ENCODE measurements at regions not wholly inside any gene's neighbourhood (a gene's known extent, or its start where the extent isn't known, plus 50 kb on each side); places are given as distances from the start of the nearest gene placed in this dataset.

- DNase-seq (ENCODE audit: low read depth in 4 of 4, low spot score in 1 of 4): no peak
Observed at GRCh38 chr13:62067821-62068220, 652.2 kb upstream of the PCDH20 start.

DNA sequence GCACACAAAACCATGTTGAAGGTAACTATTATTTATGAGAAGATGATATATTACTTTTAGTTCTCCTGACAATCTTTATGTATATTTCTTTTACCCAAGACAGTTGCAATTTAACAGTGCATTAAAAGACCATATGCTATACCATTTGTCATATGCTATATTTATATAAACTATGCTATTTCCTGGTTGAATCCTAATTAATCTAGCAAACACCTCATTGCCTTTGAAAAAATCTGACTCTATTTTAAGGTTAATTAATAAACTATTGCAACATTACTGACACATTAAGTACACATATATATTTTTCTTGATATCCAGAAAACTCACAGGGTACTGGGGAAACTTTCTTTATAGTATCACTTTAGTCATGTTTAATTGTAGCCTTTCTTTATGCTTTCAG lies 649.4 kb upstream of the PCDH20 start:
- DNase-seq (ENCODE audit: low read depth in 4 of 4, low spot score in 1 of 4): no peak

- no peak for DNase-seq (ENCODE audit: low read depth in 4 of 4, low spot score in 1 of 4)
Observed at GRCh38 chr13:62061751-62062150, 646.1 kb upstream of the PCDH20 start.

- DNase-seq (ENCODE audit: low read depth in 4 of 4, low spot score in 1 of 4): no peak
Observed at GRCh38 chr13:62060570-62060969, 644.9 kb upstream of the PCDH20 start.

DNA sequence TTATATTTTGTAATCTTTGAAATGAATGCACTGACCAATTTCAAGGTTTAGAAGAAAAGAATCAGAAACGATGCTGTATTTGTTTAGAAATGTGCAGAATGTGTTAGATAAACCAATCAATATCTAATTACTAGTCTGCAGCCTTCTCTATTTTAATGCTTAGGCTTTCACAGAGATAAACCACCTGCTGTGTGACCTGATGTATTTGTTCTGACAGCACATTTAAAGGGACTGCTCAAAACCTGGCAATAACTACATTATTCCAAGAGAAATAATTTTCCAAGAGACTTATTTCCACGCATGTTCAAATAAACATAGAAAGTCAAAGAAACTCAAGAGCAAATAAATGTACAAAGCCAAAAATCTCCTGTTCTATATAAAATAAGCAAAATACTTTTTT lies 641.6 kb upstream of the PCDH20 start:
- DNase-seq (ENCODE audit: low read depth in 4 of 4, low spot score in 1 of 4): no peak

GRCh38 chr13:62049992-62050391 lies 634.3 kb upstream of the PCDH20 start:
- no peak for DNase-seq (ENCODE audit: low read depth in 4 of 4, low spot score in 1 of 4)

DNA sequence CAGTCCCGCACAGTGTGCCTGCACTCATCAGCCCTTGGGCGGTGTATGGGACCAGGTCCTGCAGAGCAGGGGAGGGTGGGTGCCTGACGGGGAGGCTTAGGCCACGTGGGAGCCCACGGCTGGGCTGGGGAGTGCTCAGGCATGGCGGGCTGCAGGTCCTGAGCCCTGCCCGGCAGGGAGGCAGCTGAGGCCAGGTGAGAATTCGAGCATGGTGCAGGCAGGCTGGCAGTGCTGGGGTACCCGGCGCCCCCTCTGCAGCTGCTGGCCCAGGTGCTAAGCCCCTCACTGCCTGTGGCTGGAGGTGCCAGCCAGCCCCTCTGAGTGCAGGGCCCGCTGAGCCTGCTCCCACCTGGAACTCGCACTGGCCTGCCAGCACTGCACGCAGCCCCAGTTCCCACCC lies 630.9 kb upstream of the PCDH20 start:
- DNase-seq (ENCODE audit: low read depth in 4 of 4, low spot score in 1 of 4): no peak

GRCh38 chr13:62043600-62043999 lies 628.0 kb upstream of the PCDH20 start:
- no peak for DNase-seq (ENCODE audit: low read depth in 4 of 4, low spot score in 1 of 4)

- no peak for DNase-seq (ENCODE audit: low read depth in 4 of 4, low spot score in 1 of 4)
Observed at GRCh38 chr13:62040806-62041205, 625.2 kb upstream of the PCDH20 start.

DNA sequence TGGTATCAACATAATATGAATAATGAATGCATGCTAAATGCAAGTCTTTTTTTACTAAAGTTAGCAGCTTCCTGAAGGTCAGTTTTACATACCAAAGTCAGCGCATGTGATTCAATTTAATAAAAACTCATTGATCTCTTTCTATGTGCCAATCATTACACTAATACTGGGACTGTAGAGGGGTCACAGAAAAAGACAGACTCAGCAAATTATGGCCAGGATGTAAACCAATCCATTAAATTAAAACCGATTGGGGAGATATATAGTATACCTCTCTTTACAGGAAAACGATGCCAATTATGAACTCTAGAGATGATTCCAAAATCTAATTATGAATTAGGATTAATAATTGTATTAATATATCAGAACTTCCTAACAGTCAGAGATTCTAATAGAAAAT lies 624.4 kb upstream of the PCDH20 start:
- DNase-seq (ENCODE audit: low read depth in 4 of 4, low spot score in 1 of 4): no peak

DNA sequence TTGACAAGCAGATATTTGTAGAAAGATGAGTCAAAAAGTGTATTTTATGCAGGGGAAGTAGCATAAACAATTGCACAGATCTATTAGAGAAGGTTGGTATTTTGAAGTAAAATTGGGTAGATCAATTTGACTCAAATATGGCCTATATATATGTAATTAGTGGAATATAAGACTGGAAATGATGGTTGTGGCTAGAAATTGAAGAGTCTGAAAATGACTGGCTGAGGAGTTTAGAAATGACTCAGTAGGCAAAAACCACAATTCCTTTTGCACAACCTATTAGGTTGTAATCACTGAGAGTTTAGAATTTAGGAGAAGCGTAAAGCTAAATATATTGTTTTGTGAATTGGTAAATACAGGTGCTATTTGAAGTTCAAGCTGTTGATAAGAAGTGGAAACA lies 622.6 kb upstream of the PCDH20 start:
- no peak for DNase-seq (ENCODE audit: low read depth in 4 of 4, low spot score in 1 of 4)

DNA sequence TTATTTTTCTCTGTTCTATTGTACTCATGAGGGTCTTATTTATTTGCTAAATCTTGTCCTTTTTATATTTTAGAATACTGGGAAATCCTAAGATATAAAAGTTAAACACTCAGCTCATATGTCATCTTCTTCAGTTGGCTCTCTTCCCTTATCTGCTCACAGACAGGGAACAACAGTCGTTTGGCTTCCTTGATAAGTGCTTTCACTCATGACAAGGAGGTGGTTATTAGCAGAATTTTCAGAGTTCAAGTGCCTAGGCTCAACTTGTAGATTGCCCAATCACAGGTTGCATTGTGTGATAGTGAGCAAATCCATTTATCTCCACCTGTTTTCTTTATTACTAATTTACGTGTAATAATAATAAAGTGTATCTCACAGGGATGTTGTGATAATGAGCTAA lies 620.3 kb upstream of the PCDH20 start:
- DNase-seq (ENCODE audit: low read depth in 4 of 4, low spot score in 1 of 4): no peak

- no peak for DNase-seq (ENCODE audit: low read depth in 4 of 4, low spot score in 1 of 4)
Observed at GRCh38 chr13:62033934-62034333, 618.3 kb upstream of the PCDH20 start.

DNA sequence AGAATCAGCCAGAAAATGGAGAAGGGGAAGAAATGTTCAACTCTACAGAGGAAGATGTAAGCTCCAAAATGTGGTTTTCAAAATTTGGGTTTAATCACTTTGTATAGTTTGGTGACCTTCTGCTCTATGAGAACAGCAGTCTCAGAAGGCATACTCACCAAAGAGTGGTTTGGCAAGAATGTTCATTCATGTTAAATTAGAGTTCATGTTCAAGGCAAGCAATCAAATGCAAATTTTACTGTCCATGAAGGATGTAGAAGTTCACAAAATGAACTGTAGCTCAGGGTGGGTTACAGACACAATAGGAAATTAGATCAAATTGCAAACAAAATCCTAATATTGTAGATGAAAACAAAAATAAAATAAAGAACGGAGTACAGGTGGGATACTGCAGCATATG lies 606.7 kb upstream of the PCDH20 start:
- DNase-seq (ENCODE audit: low read depth in 4 of 4, low spot score in 1 of 4): no peak

DNA sequence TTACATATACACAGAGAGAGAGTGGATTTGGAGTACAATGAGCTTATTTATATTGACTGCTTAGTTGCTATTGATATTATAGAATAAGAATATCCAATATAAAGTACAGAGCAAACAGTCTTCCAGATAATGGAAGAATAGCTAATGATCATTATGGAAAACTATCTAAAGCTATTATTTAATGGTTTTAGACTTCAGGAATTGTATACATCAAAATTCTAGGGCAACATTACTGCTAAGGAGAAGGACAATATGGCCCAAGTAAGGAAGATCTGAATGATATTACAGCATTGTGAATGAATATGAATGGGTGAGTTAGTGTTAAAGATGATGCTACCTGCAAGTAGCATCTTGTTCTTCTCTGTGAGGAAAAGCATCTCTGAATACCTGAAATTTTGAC lies 604.2 kb upstream of the PCDH20 start:
- no peak for DNase-seq (ENCODE audit: low read depth in 4 of 4, low spot score in 1 of 4)

DNA sequence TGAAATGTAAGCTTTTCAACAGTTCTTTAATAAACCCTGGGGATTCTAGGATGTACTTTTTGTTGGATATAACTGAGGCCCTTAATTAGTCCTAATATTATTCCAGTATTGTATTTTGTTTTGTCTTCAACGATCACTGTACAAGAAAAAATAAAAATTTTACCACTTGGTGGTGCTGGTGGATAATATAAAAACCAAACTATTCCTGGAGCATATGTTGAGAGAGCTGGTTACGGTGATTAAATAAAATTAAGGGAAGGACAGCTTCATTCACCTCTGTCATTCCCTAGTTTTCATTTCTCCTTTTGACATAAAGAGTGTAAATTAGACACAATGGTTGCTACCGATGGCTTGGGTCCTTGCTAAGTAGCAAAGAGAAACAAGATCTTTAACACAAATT lies 598.6 kb upstream of the PCDH20 start:
- no peak for DNase-seq (ENCODE audit: low read depth in 4 of 4, low spot score in 1 of 4)

DNA sequence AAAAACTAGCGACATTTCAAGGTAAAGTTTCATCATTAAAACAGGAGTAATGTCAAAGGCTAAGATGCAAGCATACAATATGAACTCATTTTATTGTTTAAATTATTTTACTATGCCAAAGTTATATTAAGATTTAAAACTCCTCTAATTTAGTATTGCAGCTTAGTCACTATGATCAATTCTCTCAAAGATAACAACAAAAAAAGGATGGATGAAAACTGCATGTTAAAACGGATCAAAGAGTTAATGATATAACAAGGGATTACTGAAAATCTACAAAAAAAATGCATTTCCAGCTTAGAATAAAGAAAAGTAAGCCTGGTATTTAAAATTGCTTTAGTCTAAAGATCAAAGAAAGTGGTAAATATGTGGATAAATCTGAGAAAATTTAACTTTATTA lies 587.8 kb upstream of the PCDH20 start:
- no peak for DNase-seq (ENCODE audit: low read depth in 4 of 4, low spot score in 1 of 4)

GRCh38 chr13:61994174-61994573 lies 578.5 kb upstream of the PCDH20 start:
- no peak for DNase-seq (ENCODE audit: low read depth in 4 of 4, low spot score in 1 of 4)

GRCh38 chr13:61989978-61990377 lies 574.3 kb upstream of the PCDH20 start:
- DNase-seq (ENCODE audit: low read depth in 4 of 4, low spot score in 1 of 4): no peak

GRCh38 chr13:61988810-61989209 lies 573.2 kb upstream of the PCDH20 start:
- no peak for DNase-seq (ENCODE audit: low read depth in 4 of 4, low spot score in 1 of 4)

DNA sequence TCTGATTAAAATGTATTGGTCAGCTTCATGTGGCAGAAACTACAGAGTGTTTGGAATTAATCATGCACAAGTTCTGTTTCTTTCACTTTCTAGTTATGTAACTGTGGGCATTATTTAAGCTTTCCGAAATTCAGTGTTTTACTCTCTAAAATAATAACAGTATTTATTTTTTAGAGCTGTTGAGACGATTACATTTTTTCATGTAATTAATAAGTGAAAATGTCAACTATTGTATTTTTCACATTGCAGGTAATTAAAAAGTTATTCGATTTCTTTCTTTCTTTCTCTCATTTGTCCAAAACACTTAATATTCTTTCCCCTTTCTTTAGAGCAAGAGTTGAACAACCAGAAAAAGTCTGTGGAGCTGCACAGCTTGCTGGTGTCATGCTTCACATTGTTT lies 559.4 kb upstream of the PCDH20 start:
- no peak for DNase-seq (ENCODE audit: low read depth in 4 of 4, low spot score in 1 of 4)

- no peak for DNase-seq (ENCODE audit: low read depth in 4 of 4, low spot score in 1 of 4)
Observed at GRCh38 chr13:61965756-61966155, 550.1 kb upstream of the PCDH20 start.

DNA sequence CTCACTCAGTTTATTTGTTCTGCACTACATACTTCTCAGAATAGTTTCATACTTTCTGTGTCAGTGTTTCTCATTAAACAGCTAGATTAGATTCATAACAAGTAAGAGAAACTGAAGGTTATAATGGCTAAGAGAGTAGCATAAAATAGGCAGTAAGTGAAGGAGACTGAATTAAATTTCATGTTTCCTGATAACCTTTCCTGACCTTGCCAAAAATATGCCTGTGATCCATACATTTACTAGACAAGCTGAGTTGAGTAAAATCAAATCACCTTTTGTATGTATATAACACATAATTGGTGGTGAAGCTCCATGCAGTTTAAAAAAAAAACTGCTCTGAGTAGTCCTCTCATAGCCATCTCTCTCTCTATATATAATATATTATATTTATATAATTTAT lies 545.3 kb upstream of the PCDH20 start:
- no peak for DNase-seq (ENCODE audit: low read depth in 4 of 4, low spot score in 1 of 4)

DNA sequence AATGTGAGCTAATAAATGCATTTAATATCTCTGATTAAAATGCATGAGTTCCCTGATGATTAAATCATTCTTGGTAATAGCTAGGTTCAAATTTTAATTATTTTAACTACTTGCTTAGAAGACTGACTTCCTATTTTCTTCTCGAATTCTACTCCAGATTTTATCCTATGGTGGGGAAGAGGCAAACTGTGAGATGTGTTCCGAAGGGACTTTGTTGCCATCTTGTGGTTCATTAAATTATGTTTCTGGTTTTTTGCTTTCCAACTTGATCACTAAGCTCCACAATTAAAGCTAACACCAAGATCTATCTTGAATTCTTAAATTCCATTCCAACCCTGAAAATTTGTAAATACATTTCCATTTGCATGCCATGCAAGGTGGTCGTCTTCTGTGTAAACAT lies 538.4 kb upstream of the PCDH20 start:
- no peak for DNase-seq (ENCODE audit: low read depth in 4 of 4, low spot score in 1 of 4)
